OCI-LY1 (cell line): ENCODE measurements at regions not wholly inside any gene's neighbourhood (a gene's known extent, or its start where the extent isn't known, plus 50 kb on each side); places are given as distances from the start of the nearest gene placed in this dataset.

ENCODE experiments used
- EZH2 ChIP-seq: fragments of 200-600 bp; sonication (generic), shearing (Covaris generic); IDR thresholded peaks from 2 replicates; pipeline ENCODE4 v1.8.0; 2017; ENCODE audit warnings: borderline replicate concordance, mixed run types, mild to moderate bottlenecking, antibody characterized with exemption, low read length, moderate library complexity, mixed read lengths
- TF ChIP-seq, protein P1 (sequence below): fragments of 200-600 bp; sonication (generic), shearing (Covaris generic); IDR thresholded peaks from 2 replicates; pipeline ENCODE4 v1.5.1; 2017; ENCODE audit warnings: mild to moderate bottlenecking, antibody characterized with exemption, low read length, moderate library complexity, mixed read lengths

DNA sequence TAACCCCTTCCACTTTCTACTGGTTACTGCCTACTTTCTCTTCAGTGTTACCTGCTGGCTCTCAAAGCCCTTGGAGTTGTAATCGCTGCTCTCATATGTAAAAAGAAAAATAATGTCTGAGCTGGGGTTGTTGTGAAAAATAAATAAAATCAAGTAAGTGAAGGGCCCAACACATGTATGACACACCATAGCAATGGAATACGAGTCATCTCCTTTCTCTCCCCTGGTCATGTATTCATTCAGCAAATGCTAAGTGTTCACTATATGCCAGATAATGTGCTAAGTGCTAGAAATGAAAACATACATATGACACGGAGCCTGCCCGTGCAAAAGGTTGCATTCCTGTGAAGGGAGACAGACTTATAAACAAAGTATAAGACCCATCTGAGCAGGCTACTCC, 535.0 kb downstream of the RFC3 start:
- TF ChIP-seq, protein P1, sequence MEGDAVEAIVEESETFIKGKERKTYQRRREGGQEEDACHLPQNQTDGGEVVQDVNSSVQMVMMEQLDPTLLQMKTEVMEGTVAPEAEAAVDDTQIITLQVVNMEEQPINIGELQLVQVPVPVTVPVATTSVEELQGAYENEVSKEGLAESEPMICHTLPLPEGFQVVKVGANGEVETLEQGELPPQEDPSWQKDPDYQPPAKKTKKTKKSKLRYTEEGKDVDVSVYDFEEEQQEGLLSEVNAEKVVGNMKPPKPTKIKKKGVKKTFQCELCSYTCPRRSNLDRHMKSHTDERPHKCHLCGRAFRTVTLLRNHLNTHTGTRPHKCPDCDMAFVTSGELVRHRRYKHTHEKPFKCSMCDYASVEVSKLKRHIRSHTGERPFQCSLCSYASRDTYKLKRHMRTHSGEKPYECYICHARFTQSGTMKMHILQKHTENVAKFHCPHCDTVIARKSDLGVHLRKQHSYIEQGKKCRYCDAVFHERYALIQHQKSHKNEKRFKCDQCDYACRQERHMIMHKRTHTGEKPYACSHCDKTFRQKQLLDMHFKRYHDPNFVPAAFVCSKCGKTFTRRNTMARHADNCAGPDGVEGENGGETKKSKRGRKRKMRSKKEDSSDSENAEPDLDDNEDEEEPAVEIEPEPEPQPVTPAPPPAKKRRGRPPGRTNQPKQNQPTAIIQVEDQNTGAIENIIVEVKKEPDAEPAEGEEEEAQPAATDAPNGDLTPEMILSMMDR = no peak
- no peak for TF ChIP-seq EZH2
